Left renal pelvis (tissue), 4 donors: ENCODE measurements at regions not wholly inside any gene's neighbourhood (a gene's known extent, or its start where the extent isn't known, plus 50 kb on each side); places are given as distances from the start of the nearest gene placed in this dataset.
A peak's percentile ranks its signal among the peaks of the same experiment; 100 is the strongest.
"Not testable (repeated sequence)": the region's sequence is repeated elsewhere in the genome, so short reads cannot be mapped to it uniquely, and the experiment has no call there.

ENCODE experiments used
- DNase-seq, 4 donors: peaks; one replicate each; pipeline ENCODE4 v3.0.0-alpha.2; 2013; ENCODE audit warnings: low read depth in 4 of 4, low spot score in 3 of 4

DNA sequence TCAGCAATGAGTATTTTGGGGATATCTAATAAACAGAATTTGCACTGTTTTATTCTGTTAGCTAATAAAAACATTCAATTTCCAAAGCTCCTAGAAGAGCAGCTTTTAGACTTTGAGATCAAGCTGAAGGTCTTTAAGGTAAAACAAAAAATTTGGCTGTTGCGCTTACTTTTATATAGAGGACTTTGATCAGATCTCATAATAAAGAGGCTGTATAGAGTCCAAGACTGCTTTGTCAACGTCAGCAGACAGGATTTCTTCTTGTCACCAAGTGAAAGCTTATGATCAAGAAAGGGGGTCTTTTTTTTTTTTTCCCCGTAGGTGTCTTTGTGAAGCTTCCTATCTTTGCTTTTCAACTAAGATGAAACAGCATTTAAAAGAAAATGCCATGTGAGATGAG is 556.5 kb upstream of the SLC35B3 start:
- DNase-seq, result no peak

GRCh38 chr6:8990075-8990474 is 554.7 kb upstream of the SLC35B3 start:
- no peak for DNase-seq

GRCh38 chr6:8983202-8983688 is 547.9 kb upstream of the SLC35B3 start:
- DNase-seq, result peak; percentile 36 to 47 (median 46)

- DNase-seq, result no peak
These were observed 547.3 kb upstream of the SLC35B3 start for GRCh38 chr6:8982668-8983067.

DNA sequence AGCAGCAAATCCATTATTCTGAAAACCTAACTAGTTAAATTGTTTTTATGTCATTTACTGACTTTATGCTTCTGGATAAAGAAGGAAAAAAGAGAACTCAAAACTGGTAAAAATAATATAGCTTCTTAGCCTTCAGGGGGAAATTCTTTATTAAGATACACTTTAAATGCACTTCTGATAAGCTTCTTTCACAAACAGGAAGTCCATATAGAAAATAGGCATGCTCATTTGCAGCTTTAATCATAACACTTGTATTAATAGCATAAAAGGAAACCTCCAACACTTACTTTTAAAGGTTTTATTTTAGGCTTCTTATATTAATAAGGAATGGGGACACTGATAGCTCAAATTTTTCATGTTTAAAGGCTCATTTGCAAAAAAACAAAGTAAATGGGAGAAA is 538.0 kb upstream of the SLC35B3 start:
- no peak for DNase-seq

GRCh38 chr6:8969747-8970146 is 534.4 kb upstream of the SLC35B3 start:
- no peak for DNase-seq

DNA sequence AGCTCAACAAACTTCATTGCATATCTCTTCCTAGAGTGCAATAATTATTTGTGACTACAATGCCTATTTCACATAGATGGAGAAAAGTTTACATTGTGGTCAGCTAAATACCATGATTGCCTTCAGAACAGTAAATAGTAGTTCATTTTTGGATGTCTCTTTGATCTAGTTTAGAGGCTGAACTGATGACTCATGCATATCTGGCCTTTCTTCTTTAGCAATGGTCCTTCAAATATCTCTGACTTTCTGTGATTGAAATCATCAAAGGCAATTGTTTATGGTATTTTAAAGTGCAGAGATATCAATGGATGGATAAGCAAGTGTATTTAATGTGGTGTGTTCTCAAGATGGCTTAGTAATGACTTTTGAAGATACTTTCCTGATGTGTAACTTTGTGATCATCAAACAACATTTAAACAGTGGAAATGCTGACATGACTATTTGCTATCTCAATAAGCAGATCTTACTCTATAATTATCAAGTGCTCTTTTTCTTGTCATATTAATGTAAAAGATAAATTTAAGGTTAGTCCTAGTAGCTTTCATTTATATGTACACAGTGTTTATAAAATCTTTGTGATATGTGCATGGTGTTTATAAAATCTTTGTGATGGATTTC is 523.7 kb upstream of the SLC35B3 start:
- no peak for DNase-seq

DNA sequence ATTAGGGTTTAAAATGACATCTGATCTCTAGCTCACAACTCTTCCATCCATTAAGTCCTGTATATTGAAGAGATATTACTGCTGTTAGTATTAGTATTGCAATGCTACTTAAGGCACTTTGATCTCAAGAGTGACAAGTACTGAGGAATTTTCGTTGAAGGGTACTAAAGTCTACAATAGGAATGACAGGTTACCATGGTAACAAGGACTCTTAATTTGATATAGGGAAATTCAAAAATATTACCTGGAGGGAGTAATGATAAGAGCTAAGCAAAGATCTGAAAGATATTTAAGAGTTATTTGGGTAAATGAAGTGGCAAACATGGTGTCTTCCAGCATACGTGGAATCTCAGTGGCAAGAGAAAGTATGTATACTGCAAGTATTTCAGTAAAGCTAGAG is 518.0 kb upstream of the SLC35B3 start:
- DNase-seq, result no peak

GRCh38 chr6:8948733-8949132 is 513.4 kb upstream of the SLC35B3 start:
- no peak for DNase-seq

DNA sequence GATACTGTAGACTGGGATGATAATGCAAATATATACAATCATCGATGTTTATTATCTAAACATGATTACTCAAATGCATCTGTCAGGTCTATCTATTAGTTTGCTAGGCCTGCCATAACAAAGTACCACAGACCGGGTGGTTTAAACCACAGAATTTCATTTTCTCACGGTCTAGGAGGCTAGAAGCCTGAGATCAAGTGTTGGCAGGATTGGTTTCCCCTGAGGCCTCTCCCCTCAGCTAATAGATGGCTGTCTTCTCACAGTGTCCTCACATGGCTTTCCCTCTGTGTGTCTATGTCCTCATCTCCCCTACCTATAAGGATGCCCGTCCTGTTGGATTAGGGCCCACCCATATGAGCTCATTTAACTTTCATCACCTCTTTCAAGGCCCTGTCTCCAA is 512.6 kb upstream of the SLC35B3 start:
- no peak for DNase-seq

DNA sequence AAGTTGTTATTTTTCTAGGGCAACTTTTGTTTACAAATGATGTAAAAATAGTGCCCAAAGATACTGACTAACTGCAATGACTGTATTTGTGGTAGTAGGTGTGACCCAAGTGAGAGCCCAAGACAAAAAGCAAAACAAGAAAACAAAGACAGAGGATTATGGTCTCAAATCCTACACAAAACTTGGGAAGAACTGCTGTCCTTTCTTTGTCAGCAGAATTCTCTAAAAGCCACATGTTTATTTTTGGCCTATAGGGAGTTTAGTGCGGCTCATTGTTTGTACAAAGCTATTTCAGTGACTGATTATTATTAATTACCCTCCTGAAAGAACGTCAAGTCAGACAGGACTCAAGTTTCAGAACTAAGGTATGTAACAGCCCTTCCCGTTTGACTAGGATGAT is 509.2 kb upstream of the SLC35B3 start:
- DNase-seq, result no peak

DNA sequence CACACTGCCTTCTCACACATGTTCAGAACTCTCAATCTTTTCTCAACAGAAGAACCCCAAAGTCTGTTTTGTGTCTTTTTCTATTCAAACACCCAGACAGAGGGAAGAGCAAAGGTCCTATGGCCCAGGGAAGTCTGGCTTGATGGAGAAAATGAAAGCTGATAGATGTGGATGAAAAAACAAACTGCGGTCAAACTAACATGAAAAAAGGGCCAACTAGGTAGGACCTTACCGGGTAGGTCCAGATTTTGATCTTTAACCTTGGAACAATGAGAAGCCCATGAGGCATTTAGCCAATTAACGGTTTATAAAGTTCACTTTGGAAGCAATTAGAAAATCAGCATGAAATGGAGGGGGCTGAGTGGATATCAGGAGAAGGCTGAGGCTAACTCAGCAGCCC is 507.7 kb upstream of the SLC35B3 start:
- no peak for DNase-seq

DNA sequence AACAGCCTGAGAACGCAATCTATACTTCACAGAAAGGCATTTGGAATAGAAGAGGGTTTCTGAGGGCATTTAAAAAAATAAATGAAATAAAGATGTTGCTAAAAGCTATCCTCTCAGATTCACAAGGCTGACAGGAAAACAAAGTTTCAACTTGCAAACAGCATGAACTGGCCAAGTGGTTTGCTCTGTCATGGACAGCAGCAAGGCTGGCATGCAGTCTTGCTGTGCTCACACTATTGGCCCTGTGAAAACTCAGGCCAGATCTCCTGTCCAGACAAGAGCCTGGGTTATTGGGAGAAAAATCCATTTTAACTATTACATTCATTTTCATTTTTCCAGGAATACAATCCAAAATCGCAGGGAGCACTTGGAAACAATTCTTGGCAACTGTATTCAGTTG is 506.2 kb upstream of the SLC35B3 start:
- no peak for DNase-seq

GRCh38 chr6:8940356-8940755 is 505.0 kb upstream of the SLC35B3 start:
- DNase-seq, result no peak

- DNase-seq, result peak in 1 of 4 donors; percentile 3
These were observed 504.3 kb upstream of the SLC35B3 start for GRCh38 chr6:8939615-8940014.

GRCh38 chr6:8934318-8934717 is 499.0 kb upstream of the SLC35B3 start:
- DNase-seq, result no peak

DNA sequence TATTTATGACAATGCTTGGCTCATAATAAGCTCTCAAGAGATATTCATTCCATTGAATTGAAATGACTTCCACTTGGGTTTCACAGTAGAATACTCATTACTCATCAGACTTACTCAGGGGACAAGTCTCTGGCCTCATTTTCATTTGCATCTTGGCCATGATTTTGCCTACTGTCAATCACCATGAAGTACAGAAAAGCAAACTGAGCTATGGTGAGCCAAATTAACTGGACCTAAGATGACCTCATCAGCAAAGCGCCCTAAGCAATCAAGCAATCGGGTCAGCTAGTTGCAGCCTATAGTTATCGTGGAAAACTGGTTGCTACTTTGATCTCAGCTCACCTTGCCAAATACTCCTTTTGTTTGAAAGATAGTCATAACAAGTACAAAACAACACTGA is 494.7 kb upstream of the SLC35B3 start:
- no peak for DNase-seq

GRCh38 chr6:8920244-8920643 is 484.9 kb upstream of the SLC35B3 start:
- DNase-seq, result not testable (repeated sequence)

DNA sequence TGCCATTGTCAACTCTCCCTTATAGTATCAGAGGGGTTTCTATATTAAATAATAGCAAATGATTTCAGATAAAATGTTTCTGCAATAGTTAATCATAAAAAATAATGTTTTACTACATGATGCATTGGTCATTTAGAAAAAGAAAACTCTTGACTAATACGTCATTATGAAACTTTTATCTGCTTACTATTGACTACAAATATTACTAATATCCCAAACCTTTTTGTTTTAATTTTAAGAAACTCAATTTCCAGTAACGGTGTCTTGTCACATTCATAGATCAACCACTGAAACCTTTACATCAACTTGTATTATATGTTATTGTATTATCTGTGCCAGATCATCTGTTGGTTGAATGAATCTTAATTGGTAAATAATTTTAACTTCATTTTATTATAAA is 482.9 kb upstream of the SLC35B3 start:
- no peak for DNase-seq

DNA sequence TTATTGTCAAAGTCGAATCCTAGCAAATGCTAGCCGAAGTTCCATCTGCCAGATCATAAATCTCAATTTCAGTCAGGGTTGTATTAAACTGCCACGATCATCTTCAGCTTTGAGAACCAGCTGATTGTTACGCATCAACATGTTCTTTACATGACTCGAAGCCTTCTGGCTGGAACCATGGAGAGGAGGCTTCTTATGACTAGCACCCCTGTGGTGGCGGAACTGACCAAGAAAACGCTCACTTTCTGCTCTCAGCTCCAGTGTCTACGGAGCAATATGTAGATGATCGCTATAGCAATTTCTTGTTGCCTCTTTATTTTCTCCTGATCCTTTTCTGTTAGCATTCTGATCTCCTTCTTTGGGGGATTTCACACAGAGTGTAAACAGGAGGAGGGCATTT is 479.4 kb upstream of the SLC35B3 start:
- no peak for DNase-seq

DNA sequence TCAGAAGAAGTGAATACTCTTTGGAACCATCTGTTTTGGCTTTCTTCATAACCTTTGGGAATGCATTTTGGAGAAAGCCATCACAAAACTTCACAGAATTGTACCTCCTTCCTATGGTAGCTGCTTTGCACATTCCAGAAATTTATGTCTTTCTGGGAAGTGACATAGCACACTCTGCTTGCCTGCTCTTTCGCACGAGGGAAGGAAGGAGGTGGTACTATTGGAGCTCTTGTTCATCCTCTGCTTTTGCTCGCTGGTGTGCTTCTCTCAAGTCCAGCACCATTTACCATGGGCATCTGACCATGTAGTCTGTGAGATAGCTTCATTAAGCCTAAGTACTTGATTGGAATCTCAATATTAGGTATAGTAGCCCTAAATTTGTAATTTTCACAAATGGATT is 473.3 kb upstream of the SLC35B3 start:
- no peak for DNase-seq

GRCh38 chr6:8906699-8907098 is 471.4 kb upstream of the SLC35B3 start:
- DNase-seq, result no peak

GRCh38 chr6:8905757-8906156 is 470.4 kb upstream of the SLC35B3 start:
- DNase-seq, result no peak
